GM19035 (cell line): ENCODE measurements at regions not wholly inside any gene's neighbourhood (a gene's known extent, or its start where the extent isn't known, plus 50 kb on each side); places are given as distances from the start of the nearest gene placed in this dataset.

Experiments
- ATAC-seq: cut with Tn5 transposase; IDR thresholded peaks from one replicate; pipeline ENCODE4 v1.9.1; 2021; ENCODE audit not compliant: unreplicated experiment

DNA sequence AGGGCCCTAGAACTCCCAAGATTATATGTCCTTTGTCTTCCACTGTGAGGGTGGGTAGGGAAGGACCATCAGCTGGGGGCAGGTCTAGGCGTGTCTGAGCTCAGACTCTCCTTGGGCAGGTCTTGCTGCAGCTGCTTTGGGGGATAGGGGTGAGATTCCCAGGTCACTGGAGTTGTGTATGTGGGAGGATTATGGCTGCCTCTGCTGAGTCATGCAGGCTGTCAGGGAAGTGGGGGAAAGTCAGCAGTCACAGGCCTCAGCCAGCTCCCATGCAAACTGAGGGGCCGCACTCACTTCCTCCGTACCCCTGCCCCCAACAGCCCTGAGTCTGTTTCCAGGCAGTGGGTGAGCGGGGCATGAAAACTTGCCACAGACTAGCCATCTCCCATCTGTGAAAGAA lies 600.8 kb downstream of the DIAPH3 start:
- ATAC-seq = no peak

GRCh38 chr13:59566561-59566960 lies 597.2 kb downstream of the DIAPH3 start:
- ATAC-seq = no peak

GRCh38 chr13:59568306-59568705 lies 595.4 kb downstream of the DIAPH3 start:
- ATAC-seq = no peak

- ATAC-seq = no peak
Observed at GRCh38 chr13:59570204-59570603, 593.5 kb downstream of the DIAPH3 start.

DNA sequence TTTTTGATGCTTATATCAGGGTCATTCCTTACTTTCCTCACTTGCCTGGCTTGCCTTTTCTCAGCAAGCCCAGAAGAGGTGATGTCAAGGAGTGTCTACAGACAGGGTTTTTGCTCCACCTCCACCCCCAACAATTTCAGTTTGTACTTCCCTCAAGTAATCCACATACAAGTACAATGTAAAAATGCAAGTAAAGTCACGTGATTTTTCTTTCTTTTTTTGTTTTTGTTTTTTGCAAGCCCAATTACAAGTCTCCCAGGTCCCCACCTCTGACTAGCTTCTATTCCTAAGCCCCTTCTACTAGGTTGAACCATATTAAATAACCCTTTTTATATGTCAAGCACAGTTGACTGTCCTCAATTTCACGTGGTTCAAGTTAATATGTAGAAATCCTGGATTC lies 579.6 kb downstream of the DIAPH3 start:
- ATAC-seq = no peak

- ATAC-seq = no peak
Observed at GRCh38 chr13:59584761-59585670, 578.7 kb downstream of the DIAPH3 start.

DNA sequence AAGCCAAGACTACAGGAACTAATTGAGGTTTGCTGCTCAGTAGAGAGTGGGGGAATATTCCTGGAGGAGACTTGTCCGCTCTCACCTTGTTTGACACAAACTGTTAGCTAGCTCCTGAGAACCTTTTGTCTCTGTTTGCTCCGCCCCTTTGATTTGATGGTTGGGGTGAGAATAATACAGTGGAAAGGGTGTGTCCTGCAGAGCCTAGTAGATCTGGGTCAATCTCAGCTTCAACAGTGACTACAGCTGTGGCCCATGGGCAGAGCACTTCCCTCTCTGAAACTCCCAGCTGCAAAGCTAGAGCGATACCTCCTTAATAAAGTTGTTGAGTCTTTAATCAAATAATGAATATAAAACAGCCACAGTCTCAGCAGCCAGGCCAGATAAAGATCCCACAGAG lies 576.7 kb downstream of the DIAPH3 start:
- ATAC-seq = no peak

- no peak for ATAC-seq
Observed at GRCh38 chr13:59587971-59588716, 575.6 kb downstream of the DIAPH3 start.

- no peak for ATAC-seq
Observed at GRCh38 chr13:59588717-59589067, 575.0 kb downstream of the DIAPH3 start.

- no peak for ATAC-seq
Observed at GRCh38 chr13:59601993-59602392, 561.7 kb downstream of the DIAPH3 start.

GRCh38 chr13:59603646-59604045 lies 560.1 kb downstream of the DIAPH3 start:
- no peak for ATAC-seq

- ATAC-seq = no peak
Observed at GRCh38 chr13:59607172-59607571, 556.6 kb downstream of the DIAPH3 start.

- no peak for ATAC-seq
Observed at GRCh38 chr13:59607780-59608233, 555.9 kb downstream of the DIAPH3 start.

GRCh38 chr13:59609421-59609820 lies 554.3 kb downstream of the DIAPH3 start:
- ATAC-seq = no peak
